MM.1S (cell line): ENCODE measurements at regions not wholly inside any gene's neighbourhood (a gene's known extent, or its start where the extent isn't known, plus 50 kb on each side); places are given as distances from the start of the nearest gene placed in this dataset.

ENCODE experiments used
- DNase-seq: peaks from one replicate; pipeline ENCODE4 v3.0.0-alpha.2; 2015
- H2AFZ ChIP-seq: fragments of 300-600 bp; sonication (generic); 2 replicates; pipeline ENCODE4 v1.6.0; 2016; ENCODE audit warnings: antibody characterized with exemption, low read length
- H3F3A ChIP-seq: fragments of 300-600 bp; sonication (generic); 2 replicates; pipeline ENCODE4 v1.6.1; 2016; ENCODE audit warnings: mild to moderate bottlenecking, antibody characterized with exemption, low read length, moderate library complexity, mixed read lengths; ENCODE audit not compliant: insufficient read depth
- H3K27ac ChIP-seq: fragments of 300-600 bp; sonication (generic); 2 replicates; pipeline ENCODE4 v1.5.1; 2016; ENCODE audit warnings: mild to moderate bottlenecking, low read length
- H3K27me3 ChIP-seq: fragments of 300-600 bp; sonication (generic); replicated peaks from 2 replicates; pipeline ENCODE4 v1.6.0; 2016; ENCODE audit warnings: low read length; ENCODE audit not compliant: insufficient read depth
- H3K36me3 ChIP-seq: fragments of 300-600 bp; sonication (generic); replicated peaks from 2 replicates; pipeline ENCODE4 v1.6.1; 2016; ENCODE audit warnings: mild to moderate bottlenecking, low read length, mixed read lengths; ENCODE audit not compliant: insufficient read depth
- H3K4me1 ChIP-seq: fragments of 300-600 bp; sonication (generic); 2 replicates; pipeline ENCODE4 v1.6.1; 2016; ENCODE audit warnings: low read length, mixed read lengths
- H3K4me2 ChIP-seq: fragments of 300-600 bp; sonication (generic); 2 replicates; pipeline ENCODE4 v1.6.0; 2016; ENCODE audit warnings: low read depth, low read length
- H3K4me3 ChIP-seq: fragments of 300-600 bp; sonication (generic); 2 replicates; pipeline ENCODE4 v1.5.1; 2016; ENCODE audit warnings: low read length, mixed read lengths
- H3K79me2 ChIP-seq: fragments of 300-600 bp; sonication (generic); 2 replicates; pipeline ENCODE4 v1.6.1; 2016; ENCODE audit warnings: mixed run types, low read length, mixed read lengths
- H3K9ac ChIP-seq: fragments of 300-600 bp; sonication (generic); 2 replicates; pipeline ENCODE4 v1.6.1; 2016; ENCODE audit warnings: low read length, mixed read lengths
- H3K9me2 ChIP-seq: fragments of 300-600 bp; sonication (generic); replicated peaks from 2 replicates; pipeline ENCODE4 v1.6.1; 2016; ENCODE audit warnings: mild to moderate bottlenecking, low read length, mixed read lengths; ENCODE audit not compliant: insufficient read depth
- H3K9me3 ChIP-seq: fragments of 300-600 bp; sonication (generic); replicated peaks from 2 replicates; pipeline ENCODE4 v1.6.1; 2016; ENCODE audit warnings: mild to moderate bottlenecking, low read length, mixed read lengths; ENCODE audit not compliant: insufficient read depth
- H4K20me1 ChIP-seq: fragments of 300-600 bp; sonication (generic); 2 replicates; pipeline ENCODE4 v1.6.1; 2016; ENCODE audit warnings: mild to moderate bottlenecking, low read length, moderate library complexity, mixed read lengths; ENCODE audit not compliant: insufficient read depth
- EZH2 ChIP-seq: fragments of 300-600 bp; sonication (generic); optimal IDR thresholded peaks from 2 replicates; pipeline ENCODE3; 2017; ENCODE audit warnings: low read depth, mild to moderate bottlenecking, antibody characterized with exemption, low read length, mixed read lengths
- EZH2phosphoT487 ChIP-seq: fragments of 300-600 bp; sonication (generic); IDR thresholded peaks from 2 replicates; pipeline ENCODE4 v1.6.1; 2018; ENCODE audit warnings: antibody characterized with exemption, low read length
- TF ChIP-seq, protein P1 (sequence below): fragments of 300-600 bp; sonication (generic); IDR thresholded peaks from 2 replicates; pipeline ENCODE4 v1.5.1; 2016; ENCODE audit warnings: antibody characterized with exemption, low read length, mixed read lengths

DNA sequence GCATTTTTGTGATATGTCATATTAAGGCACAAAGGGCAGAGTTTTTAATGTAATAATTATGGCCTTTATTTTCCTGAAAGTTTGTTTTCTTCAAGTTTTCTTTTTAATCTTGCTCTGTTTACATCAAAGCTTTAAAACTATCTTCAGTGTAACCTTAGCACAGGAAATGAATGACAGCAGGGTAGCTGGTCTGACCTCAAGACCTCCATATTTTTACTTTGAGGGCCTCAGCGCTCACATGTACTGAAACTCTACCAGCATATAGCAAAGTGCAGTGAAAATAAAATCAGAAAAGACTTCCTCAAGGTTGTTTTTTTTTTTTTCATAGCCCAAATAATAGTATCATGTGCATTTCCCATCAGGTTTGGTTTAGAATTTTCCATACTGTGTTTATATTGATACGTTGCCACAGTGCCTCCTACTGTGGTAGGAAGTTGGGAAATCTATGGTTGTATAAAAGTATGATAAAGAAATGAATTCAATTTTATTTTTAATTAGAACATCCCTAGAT lies 163.4 kb downstream of the UBE2E3 start:
- Histone ChIP-seq H3K79me2 (no peaks in the 10 kb centered on the region), H3K27ac (no peak overlapping the region), H3K4me1 (peaks cover 7% of the 10 kb centered on the region), H3K9ac (no peak overlapping the region), H3K36me3 (no peaks in the 10 kb centered on the region), H3K27me3 (no peaks in the 10 kb centered on the region), H4K20me1 (no peaks in the 10 kb centered on the region), H3F3A (no peaks in the 10 kb centered on the region), H3K9me3 (no peaks in the 10 kb centered on the region), H3K4me3 (no peak overlapping the region), H3K9me2 (no peaks in the 10 kb centered on the region), H3K4me2 (no peak overlapping the region), H2AFZ (no peak overlapping the region)
- no peak for DNase-seq
- TF ChIP-seq EZH2 (no peak), EZH2phosphoT487 (no peak)
- TF ChIP-seq, protein P1, sequence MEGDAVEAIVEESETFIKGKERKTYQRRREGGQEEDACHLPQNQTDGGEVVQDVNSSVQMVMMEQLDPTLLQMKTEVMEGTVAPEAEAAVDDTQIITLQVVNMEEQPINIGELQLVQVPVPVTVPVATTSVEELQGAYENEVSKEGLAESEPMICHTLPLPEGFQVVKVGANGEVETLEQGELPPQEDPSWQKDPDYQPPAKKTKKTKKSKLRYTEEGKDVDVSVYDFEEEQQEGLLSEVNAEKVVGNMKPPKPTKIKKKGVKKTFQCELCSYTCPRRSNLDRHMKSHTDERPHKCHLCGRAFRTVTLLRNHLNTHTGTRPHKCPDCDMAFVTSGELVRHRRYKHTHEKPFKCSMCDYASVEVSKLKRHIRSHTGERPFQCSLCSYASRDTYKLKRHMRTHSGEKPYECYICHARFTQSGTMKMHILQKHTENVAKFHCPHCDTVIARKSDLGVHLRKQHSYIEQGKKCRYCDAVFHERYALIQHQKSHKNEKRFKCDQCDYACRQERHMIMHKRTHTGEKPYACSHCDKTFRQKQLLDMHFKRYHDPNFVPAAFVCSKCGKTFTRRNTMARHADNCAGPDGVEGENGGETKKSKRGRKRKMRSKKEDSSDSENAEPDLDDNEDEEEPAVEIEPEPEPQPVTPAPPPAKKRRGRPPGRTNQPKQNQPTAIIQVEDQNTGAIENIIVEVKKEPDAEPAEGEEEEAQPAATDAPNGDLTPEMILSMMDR, result no peak

DNA sequence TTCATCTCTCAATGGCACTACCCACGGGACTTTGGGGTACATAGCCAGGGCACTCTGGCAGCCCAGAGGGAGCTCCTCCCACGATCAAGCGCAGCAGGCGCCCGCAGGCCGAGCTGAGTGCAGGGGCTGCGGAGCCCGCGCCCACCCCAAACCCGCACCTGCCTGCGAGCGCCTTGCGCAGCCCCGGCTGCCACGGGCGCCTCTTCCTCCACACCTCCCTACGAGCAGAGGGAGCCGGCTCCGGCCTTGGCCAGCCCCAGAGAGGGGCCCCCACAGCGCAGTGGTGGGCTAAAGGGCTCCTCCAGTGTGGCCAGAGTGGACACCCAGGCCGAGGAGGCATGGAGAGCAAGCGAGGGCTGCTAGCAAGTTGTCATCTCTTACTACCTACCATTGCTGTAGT lies 165.2 kb downstream of the UBE2E3 start:
- Histone ChIP-seq H3K27me3 (no peaks in the 10 kb centered on the region), H3K36me3 (no peaks in the 10 kb centered on the region), H2AFZ (no peak overlapping the region), H3K4me2 (no peak overlapping the region), H3K9me3 (no peaks in the 10 kb centered on the region), H3K4me1 (peaks cover 7% of the 10 kb centered on the region), H3K27ac (no peak overlapping the region), H3K4me3 (no peak overlapping the region), H3F3A (no peaks in the 10 kb centered on the region), H4K20me1 (no peaks in the 10 kb centered on the region), H3K79me2 (no peaks in the 10 kb centered on the region), H3K9me2 (no peaks in the 10 kb centered on the region), H3K9ac (no peak overlapping the region)
- TF ChIP-seq EZH2 (no peak), EZH2phosphoT487 (no peak)
- TF ChIP-seq, protein P1, result no peak
- DNase-seq, result no peak

DNA sequence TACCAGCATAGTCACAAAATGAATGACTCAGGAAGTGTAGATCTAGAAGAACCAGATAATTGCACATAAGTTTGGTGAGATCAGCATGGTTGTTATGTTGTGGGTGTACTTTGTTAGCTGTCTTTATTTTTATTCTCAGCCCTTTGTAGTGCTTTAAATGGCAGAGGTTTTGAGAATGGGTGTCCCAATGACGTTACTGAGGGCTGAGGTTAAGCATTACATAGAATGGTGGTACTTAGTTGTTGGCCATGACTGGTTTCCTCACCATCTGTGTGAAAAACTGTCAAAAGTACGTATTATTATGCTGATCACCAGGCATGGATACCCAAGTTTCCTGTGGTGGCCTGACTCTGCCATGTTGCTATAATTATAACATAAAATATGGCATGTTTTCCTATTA lies 165.8 kb downstream of the UBE2E3 start:
- no peaks in the 10 kb centered on the region for H3K79me2 ChIP-seq
- no peaks in the 10 kb centered on the region for H3F3A ChIP-seq
- TF ChIP-seq EZH2 (no peak), EZH2phosphoT487 (no peak)
- TF ChIP-seq, protein P1, result no peak
- H3K9me3 ChIP-seq, result no peaks in the 10 kb centered on the region
- no peaks in the 10 kb centered on the region for H3K9me2 ChIP-seq
- no peak overlapping the region for H3K4me3 ChIP-seq
- H3K27ac ChIP-seq, result no peak overlapping the region
- H4K20me1 ChIP-seq, result no peaks in the 10 kb centered on the region
- no peak overlapping the region for H3K4me2 ChIP-seq
- DNase-seq, result no peak
- no peaks in the 10 kb centered on the region for H3K27me3 ChIP-seq
- no peak overlapping the region for H2AFZ ChIP-seq
- no peak overlapping the region for H3K9ac ChIP-seq
- H3K4me1 ChIP-seq, result peaks cover 7% of the 10 kb centered on the region
- H3K36me3 ChIP-seq, result no peaks in the 10 kb centered on the region
